NCI-H748 (cell line): ENCODE measurements at regions not wholly inside any gene's neighbourhood (a gene's known extent, or its start where the extent isn't known, plus 50 kb on each side); places are given as distances from the start of the nearest gene placed in this dataset.
"Not testable (repeated sequence)": the region's sequence is repeated elsewhere in the genome, so short reads cannot be mapped to it uniquely, and the experiment has no call there.

Experiments
- DNase-seq: peaks from one replicate; lab custom pipeline; 2025; ENCODE audit not compliant: unreplicated experiment; lab: John Stamatoyannopoulos, UW

DNA sequence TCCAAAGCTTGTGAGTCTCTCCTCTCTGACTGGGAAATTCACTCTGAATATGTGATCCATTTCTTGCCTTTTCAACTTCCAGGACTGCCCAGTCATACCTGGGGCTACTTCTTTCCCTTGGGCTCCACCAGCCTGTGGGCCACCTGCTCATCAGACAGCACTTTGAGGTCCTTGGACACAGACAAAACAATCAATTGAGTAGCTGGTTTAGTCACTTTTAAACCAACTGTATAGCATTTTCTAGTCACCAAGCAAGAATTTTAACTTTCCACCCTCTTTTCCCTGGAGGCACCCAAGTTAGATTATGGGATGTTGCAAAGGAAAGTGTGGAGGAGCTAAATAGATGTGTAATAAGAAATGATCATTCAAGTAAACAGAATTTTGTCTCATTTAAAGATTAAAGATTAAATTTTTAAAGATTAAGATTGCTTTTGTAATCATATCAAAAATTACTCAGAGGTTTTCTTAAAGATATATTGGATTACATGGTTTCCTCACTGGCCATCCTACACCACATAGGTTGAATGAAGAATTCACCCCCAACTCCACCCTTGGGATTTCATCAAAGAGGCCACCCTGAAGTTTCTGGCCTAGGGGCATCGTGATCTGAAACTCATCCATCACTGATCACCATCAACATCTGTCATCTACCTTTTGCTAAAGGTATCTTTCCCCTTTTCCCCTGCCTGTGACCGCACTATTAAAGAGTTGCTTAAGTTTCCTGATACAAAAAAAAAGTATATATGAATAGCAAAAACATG, 219.2 kb upstream of the NR5A2 start:
- no peak for DNase-seq

DNA sequence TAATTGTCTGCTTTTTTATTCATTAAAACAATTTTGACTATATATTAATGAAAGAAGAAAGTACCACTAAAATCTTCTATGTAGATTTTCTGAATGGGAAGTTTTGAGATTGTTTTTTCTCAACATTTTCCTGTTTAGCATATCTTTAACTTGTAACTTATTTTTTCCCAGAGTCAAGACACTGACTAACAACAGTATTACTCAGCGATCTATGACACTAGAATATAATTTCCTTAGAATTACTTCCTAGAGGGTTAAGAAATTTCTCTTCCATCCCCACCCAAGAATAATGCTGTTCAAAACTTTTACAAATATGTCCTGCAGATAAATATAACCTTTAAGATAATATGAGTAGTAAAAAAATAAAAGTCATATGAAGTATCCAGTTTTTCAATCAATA, 218.2 kb upstream of the NR5A2 start:
- DNase-seq: no peak

DNA sequence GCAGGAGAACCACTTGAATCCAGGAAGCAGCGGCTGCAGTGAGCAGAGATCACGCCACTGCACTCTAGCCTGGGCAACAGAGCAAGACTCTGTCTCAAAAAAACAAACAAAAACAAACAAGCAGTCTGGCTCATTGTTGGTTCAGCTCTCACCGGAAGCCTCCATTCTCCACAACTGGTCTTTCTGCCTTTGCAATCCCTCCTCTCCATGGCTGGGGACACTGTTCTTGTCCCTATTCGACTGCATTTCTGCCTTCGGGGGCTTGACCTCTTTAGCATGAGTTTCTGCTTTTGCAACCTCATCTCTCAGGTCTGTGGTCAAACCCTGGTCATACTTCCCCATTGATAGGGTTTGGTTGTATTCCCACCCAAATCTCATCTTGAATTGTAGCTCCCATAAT, 216.3 kb upstream of the NR5A2 start:
- no peak for DNase-seq

DNA sequence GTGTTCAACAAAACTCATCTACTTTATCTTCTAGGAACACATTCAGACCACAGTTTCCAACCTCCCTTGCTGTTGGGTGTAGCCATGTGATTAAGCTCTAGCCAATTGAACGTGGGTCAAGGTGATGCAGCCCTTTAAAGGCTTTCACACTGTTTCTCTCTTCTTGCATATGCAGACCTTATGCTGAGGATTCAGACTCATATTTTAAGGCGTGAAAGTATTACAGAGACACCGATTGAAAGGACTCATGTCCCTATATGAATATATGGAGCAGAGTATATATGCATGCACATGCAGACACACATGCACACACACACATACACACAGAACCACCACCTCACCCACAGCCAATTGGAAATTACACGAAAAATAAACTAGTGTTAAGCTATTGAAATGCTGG, 214.3 kb upstream of the NR5A2 start:
- no peak for DNase-seq

GRCh38 chr1:199815947-199816346, 211.6 kb upstream of the NR5A2 start:
- DNase-seq: no peak

GRCh38 chr1:199817266-199817665, 210.2 kb upstream of the NR5A2 start:
- DNase-seq: no peak

DNA sequence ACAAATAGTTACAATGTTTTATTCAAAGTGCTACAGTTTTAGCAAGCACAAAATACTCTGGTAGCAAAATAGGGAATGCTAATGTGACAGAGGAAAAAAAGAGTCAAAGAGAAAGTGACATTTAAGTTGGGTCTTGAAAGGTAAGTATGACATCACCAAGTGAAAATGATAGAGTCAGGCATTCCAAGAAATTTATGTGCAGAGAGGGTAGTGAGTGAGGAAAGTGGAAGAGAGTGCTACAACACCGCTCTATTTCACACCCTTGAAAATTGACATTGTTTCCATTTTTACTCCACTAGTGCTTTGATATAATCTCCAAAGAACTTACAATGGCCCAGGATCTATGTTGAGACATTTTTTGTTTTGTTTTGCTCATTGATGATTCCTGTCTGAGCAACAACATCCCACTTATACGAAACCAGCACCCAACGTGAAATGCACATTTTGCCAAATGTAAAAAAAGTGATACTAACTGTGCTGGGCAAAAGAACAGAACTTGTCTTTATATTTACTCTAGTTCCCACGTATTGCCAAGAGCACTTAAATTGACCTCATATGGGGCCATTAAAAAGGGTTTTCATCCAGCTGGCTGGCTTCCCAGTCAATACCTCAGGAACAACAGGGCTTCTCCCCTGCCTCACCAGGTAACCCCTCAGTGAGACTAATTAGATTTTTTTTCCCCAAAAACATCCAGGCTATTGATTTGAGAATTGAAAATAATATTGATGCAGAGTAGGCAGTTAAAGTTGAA, 206.3 kb upstream of the NR5A2 start:
- peak; percentile 69 for DNase-seq

DNA sequence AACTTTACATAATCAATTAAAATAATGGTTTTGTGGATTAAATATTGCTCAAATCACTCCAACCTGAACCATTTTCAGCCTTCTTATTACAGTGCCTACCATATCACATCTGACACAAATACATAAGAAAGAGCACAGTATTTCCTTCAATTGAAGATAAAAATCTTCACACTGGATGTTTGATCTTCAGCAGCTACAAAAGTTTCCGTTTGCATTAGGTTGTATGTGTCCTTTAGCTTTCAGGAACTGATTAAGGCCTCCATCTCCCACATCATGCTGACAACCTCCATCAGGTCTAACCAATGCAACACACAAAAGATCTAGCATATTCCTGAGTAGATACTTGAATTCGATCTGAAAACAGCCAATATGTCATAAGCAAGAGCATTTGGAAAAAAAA, 195.1 kb upstream of the NR5A2 start:
- no peak for DNase-seq

- no peak for DNase-seq
Observed at GRCh38 chr1:199834711-199835110, 192.8 kb upstream of the NR5A2 start.

GRCh38 chr1:199836430-199836829, 191.1 kb upstream of the NR5A2 start:
- no peak for DNase-seq

- no peak for DNase-seq
Observed at GRCh38 chr1:199837321-199837720, 190.2 kb upstream of the NR5A2 start.

GRCh38 chr1:199839608-199840007, 187.9 kb upstream of the NR5A2 start:
- DNase-seq: not testable (repeated sequence)

DNA sequence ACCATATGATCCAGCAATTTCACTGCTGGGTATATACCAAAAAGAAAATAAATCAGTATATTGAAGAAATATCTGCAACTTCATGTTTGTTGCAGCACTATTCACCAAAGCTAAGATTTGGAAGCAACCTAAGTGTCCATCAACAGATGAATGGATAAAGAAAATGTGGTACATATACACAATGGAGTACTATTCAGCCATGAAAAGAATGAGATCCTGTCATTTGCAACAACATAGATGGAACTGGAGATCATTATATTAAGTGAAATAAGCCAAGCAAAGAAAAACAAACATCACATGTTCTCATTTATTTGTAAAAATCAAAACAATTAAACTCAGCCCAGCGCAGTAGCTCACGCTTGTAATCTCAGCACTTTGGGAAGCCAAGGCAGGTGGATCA, 184.4 kb upstream of the NR5A2 start:
- not testable (repeated sequence) for DNase-seq

GRCh38 chr1:199843861-199844260, 183.6 kb upstream of the NR5A2 start:
- no peak for DNase-seq

DNA sequence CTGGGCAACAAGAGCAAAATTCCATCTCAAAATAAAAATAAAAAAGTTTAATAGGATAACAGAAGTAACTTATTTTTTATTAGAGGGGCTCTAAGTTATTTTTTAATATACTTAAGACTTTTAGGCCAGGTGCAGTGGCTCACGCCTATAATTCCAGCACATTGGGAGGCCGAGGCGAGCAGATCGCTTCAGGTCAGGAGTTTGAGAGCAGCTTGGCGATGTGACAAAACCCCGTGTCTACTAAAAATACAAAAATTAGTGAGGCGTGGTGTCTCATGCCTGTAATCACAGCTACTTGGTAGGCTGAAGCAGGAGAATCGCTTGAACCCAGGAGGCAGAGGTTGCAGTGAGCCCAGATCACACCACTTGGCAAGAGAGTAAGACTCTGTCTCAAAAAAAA, 180.5 kb upstream of the NR5A2 start:
- DNase-seq: no peak

DNA sequence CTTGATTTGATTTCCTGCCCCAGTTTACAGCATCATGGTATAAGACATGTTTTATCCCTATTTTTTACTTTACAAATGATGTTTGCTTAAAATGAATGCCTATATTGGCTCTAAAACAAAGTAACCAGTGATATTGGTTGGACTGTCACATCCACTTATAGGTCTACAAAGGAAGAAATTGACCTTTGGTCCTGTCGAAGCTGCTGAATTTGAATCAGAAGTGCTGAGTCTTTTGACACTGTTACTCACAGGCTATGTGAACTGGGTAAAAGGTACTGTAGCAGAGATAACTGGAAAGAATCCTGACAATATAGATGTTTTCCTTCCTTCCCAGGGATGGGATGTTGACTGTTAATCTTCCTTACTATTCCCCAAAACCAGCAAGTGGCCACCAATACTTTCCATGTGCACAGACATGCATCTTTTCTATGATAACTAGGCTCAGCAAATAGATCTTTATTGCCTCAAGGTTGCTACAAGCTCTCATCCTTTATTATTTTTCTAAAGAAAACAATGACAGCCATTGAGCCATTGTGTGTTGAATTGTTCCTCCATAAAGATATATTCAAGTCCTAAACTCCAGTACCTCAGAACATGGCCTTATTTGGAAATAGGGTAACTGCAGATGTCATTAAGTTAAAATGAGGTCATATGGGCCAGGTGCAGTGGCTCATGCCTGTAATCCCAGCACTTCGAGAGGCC, 175.9 kb upstream of the NR5A2 start:
- no peak for DNase-seq

DNA sequence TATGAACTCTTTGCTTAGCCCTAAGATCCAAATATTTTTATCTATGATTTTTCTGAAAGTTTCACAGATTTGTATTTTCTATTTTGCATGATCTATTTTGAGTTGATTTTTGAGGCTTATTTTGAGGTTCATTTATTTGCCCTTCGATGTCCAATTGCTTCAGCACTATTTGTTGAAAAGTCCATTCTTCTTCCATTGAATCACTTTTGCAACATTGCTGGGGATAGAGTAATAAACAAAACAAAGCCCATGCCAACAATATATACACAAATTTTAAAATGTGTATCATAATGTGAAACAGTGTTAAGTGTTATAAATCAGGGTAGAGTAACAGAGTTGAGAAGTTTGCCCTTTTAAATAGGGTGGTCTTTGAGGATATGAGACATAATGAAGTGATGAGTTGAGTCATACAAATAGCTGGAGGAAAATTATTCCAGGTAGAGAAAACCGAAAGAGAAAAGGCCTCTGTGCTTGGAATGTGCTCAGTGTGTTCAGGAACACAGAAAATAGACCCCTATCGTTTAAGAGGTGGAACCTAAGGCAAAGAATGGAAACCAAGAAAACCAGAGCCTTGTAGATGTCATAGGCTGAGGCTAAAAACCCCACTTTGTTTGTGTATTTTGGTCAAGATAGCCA, 172.7 kb upstream of the NR5A2 start:
- DNase-seq: no peak

DNA sequence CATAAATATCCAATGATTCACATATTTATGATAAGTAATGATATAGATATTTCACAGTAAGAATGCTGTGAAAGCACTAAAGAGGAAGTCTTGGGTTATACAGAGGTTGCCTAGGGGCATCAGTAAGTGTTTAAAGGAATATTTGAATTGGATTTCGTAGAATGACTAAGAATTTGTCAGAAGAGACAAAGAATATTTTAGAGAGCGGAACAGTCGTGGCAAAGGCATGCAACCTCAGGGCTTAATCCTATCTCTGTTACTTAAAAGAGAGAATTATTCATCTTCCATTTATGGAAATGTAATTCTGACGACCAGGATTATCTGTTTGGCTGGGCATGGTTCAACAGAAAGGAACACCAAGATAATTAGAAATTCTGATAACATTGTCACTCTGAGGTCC, 171.9 kb upstream of the NR5A2 start:
- DNase-seq: no peak

- no peak for DNase-seq
Observed at GRCh38 chr1:199856216-199856780, 171.2 kb upstream of the NR5A2 start.

GRCh38 chr1:199857108-199857507, 170.4 kb upstream of the NR5A2 start:
- DNase-seq: no peak

DNA sequence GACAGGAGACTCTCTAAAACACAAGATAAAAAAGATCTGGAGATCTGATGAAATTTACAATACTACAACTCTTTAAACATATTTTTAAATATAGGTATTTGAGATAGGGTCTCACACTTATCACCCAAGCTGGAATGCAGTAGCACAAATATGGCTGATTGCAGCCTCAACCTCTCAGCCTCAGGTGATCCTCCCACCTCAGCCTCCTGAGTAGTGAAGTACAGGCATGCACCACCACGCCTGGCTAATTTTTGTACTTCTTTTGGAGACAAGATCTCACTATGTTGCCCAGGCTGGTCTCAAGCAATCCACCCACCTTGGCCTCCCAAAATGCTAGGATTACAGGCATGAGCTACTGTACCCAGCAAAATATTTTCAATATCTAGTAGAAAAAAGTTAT, 170.0 kb upstream of the NR5A2 start:
- no peak for DNase-seq
